Renal pelvis (tissue), 1 donor: ENCODE measurements at regions not wholly inside any gene's neighbourhood (a gene's known extent, or its start where the extent isn't known, plus 50 kb on each side); places are given as distances from the start of the nearest gene placed in this dataset.
A peak's percentile ranks its signal among the peaks of the same experiment; 100 is the strongest.

Source experiments
- DNase-seq: peaks from one replicate; pipeline ENCODE4 v3.0.0-alpha.2; 2013

GRCh38 chr7:68304536-68304935 is 1293.7 kb upstream of the AUTS2 start:
- DNase-seq = no peak

GRCh38 chr7:68306692-68307107 is 1291.6 kb upstream of the AUTS2 start:
- no peak for DNase-seq

- DNase-seq = no peak
These were observed 1289.0 kb upstream of the AUTS2 start for GRCh38 chr7:68309271-68309670.

- DNase-seq = no peak
These were observed 1288.5 kb upstream of the AUTS2 start for GRCh38 chr7:68309806-68310205.

GRCh38 chr7:68311958-68312357 is 1286.3 kb upstream of the AUTS2 start:
- DNase-seq = no peak

- DNase-seq = no peak
These were observed 1284.5 kb upstream of the AUTS2 start for GRCh38 chr7:68313806-68314205.

- no peak for DNase-seq
These were observed 1284.1 kb upstream of the AUTS2 start for GRCh38 chr7:68314208-68314607.

GRCh38 chr7:68317476-68317875 is 1280.8 kb upstream of the AUTS2 start:
- DNase-seq = no peak

- DNase-seq = no peak
These were observed 1279.2 kb upstream of the AUTS2 start for GRCh38 chr7:68319061-68319460.

GRCh38 chr7:68321076-68321639 is 1277.1 kb upstream of the AUTS2 start:
- DNase-seq = peak; percentile 28

GRCh38 chr7:68321776-68322496 is 1276.3 kb upstream of the AUTS2 start:
- DNase-seq = no peak

GRCh38 chr7:68324621-68325020 is 1273.7 kb upstream of the AUTS2 start:
- DNase-seq = no peak

- DNase-seq = no peak
These were observed 1264.1 kb upstream of the AUTS2 start for GRCh38 chr7:68334216-68334615.

- DNase-seq = no peak
These were observed 1263.5 kb upstream of the AUTS2 start for GRCh38 chr7:68334636-68335272.

GRCh38 chr7:68336594-68336993 is 1261.7 kb upstream of the AUTS2 start:
- DNase-seq = no peak

- DNase-seq = no peak
These were observed 1249.9 kb upstream of the AUTS2 start for GRCh38 chr7:68348401-68348800.

GRCh38 chr7:68362745-68363518 is 1235.3 kb upstream of the AUTS2 start:
- no peak for DNase-seq

- no peak for DNase-seq
These were observed 1233.2 kb upstream of the AUTS2 start for GRCh38 chr7:68364886-68365625.

GRCh38 chr7:68371985-68372384 is 1226.3 kb upstream of the AUTS2 start:
- DNase-seq = no peak

- DNase-seq = no peak
These were observed 1222.1 kb upstream of the AUTS2 start for GRCh38 chr7:68376131-68376661.

GRCh38 chr7:68381731-68382130 is 1216.5 kb upstream of the AUTS2 start:
- no peak for DNase-seq

- DNase-seq = no peak
These were observed 1213.7 kb upstream of the AUTS2 start for GRCh38 chr7:68384581-68384980.
